Trophoblast cell (in vitro differentiated cells and primary cell): ENCODE measurements at regions not wholly inside any gene's neighbourhood (a gene's known extent, or its start where the extent isn't known, plus 50 kb on each side); places are given as distances from the start of the nearest gene placed in this dataset.
"Not testable (repeated sequence)": the region's sequence is repeated elsewhere in the genome, so short reads cannot be mapped to it uniquely, and the experiment has no call there.

Experiments
- DNase-seq, 2 donors: peaks; one replicate each; pipeline ENCODE4 v3.0.0-alpha.2; 2016
- H2AFZ ChIP-seq: 2 replicates; pipeline ENCODE4 v1.6.1; 2013; ENCODE audit warnings: low read length, moderate library complexity, mild to moderate bottlenecking; ENCODE audit not compliant: insufficient read depth, poor library complexity
- H2AK5ac ChIP-seq: 2 replicates; pipeline ENCODE4 v1.6.1; 2013; ENCODE audit warnings: mild to moderate bottlenecking, low read length
- H2BK120ac ChIP-seq: 2 replicates; pipeline ENCODE4 v1.6.1; 2013; ENCODE audit warnings: low read length, mild to moderate bottlenecking, moderate library complexity; ENCODE audit not compliant: insufficient read depth, poor library complexity
- H2BK12ac ChIP-seq: 2 replicates; pipeline ENCODE4 v1.6.1; 2013; ENCODE audit warnings: mild to moderate bottlenecking, low read length, moderate library complexity
- H2BK5ac ChIP-seq: 2 replicates; pipeline ENCODE4 v1.6.1; 2013; ENCODE audit warnings: low read length, low read depth, moderate library complexity, mild to moderate bottlenecking; ENCODE audit not compliant: poor library complexity
- H3K14ac ChIP-seq: 2 replicates; pipeline ENCODE4 v1.6.1; 2013; ENCODE audit warnings: mild to moderate bottlenecking, low read length
- H3K18ac ChIP-seq: 2 replicates; pipeline ENCODE4 v1.6.1; 2013; ENCODE audit warnings: mild to moderate bottlenecking, low read length
- H3K23ac ChIP-seq: 2 replicates; pipeline ENCODE4 v1.6.1; 2013; ENCODE audit warnings: low read length
- H3K27ac ChIP-seq: 2 replicates; pipeline ENCODE4 v1.5.1; 2013; ENCODE audit warnings: low read depth, mild to moderate bottlenecking, inconsistent platforms, low read length, moderate library complexity
- H3K27me3 ChIP-seq: 2 replicates; pipeline ENCODE4 v1.6.1; 2013; ENCODE audit warnings: inconsistent platforms, mild to moderate bottlenecking, low read length, moderate library complexity; ENCODE audit not compliant: insufficient read depth
- H3K36me3 ChIP-seq, 2 experiments: 1 replicate in 1 of 2; 2 replicates in 1 of 2; pipeline ENCODE4 v1.6.1; 2013; ENCODE audit warnings: low read length in 2 of 2, mild to moderate bottlenecking in 2 of 2, moderate library complexity in 1 of 2; ENCODE audit not compliant: insufficient read depth in 2 of 2, control insufficient read depth in 1 of 2
- H3K4ac ChIP-seq: 2 replicates; pipeline ENCODE4 v1.6.1; 2013; ENCODE audit warnings: low read depth, mild to moderate bottlenecking, low read length, moderate library complexity
- H3K4me1 ChIP-seq, 2 experiments: 1 replicate in 1 of 2; 2 replicates in 1 of 2; pipeline ENCODE4 v1.6.1; 2013; ENCODE audit warnings: low read length in 2 of 2, mild to moderate bottlenecking in 2 of 2, moderate library complexity in 1 of 2; ENCODE audit not compliant: insufficient read depth in 2 of 2, control insufficient read depth in 1 of 2
- H3K4me2 ChIP-seq: 2 replicates; pipeline ENCODE4 v1.6.1; 2013; ENCODE audit warnings: inconsistent platforms, mild to moderate bottlenecking, low read length, moderate library complexity
- H3K4me3 ChIP-seq: 2 replicates; pipeline ENCODE4 v1.5.1; 2013; ENCODE audit warnings: mild to moderate bottlenecking, low read depth, low read length, inconsistent platforms
- H3K79me1 ChIP-seq: one replicate; pipeline ENCODE4 v1.6.1; 2013; ENCODE audit warnings: low read length
- H3K79me2 ChIP-seq: 2 replicates; pipeline ENCODE4 v1.6.1; 2013; ENCODE audit warnings: low read length, mild to moderate bottlenecking; ENCODE audit not compliant: control insufficient read depth, insufficient read depth, poor library complexity
- H3K9ac ChIP-seq: 2 replicates; pipeline ENCODE4 v1.6.1; 2013; ENCODE audit warnings: mild to moderate bottlenecking, low read length
- H3K9me3 ChIP-seq: 2 replicates; pipeline ENCODE4 v1.6.1; 2013; ENCODE audit warnings: low read depth, mild to moderate bottlenecking, control low read depth, inconsistent platforms, low read length; ENCODE audit not compliant: insufficient read depth
- H4K12ac ChIP-seq: 2 replicates; pipeline ENCODE4 v1.6.1; 2013; ENCODE audit warnings: low read depth, mild to moderate bottlenecking, low read length, moderate library complexity
- H4K8ac ChIP-seq: 2 replicates; pipeline ENCODE4 v1.6.1; 2013; ENCODE audit warnings: low read depth, mild to moderate bottlenecking, low read length, moderate library complexity
- H4K91ac ChIP-seq: one replicate; pipeline ENCODE4 v1.6.1; 2013; ENCODE audit warnings: low read depth, mild to moderate bottlenecking, low read length, moderate library complexity
- WGBS: extraction: QIAGEN DNeasy Blood & Tissue Kit; methylation state at CpG from one replicate; pipeline ENCODE4 v1.1.7; 2013; ENCODE audit warnings: missing lambda C conversion rate; ENCODE audit not compliant: insufficient read length, insufficient coverage; ENCODE audit errors: extremely low coverage; 5-methylcytosine and 5-hydroxymethylcytosine counted together

GRCh38 chr7:13274205-13274604 is 586.8 kb downstream of the ARL4A start:
- not testable (repeated sequence) for H3K4ac ChIP-seq, H3K9ac ChIP-seq, H2BK12ac ChIP-seq, H2BK120ac ChIP-seq, H3K23ac ChIP-seq, H3K4me3 ChIP-seq, H3K79me1 ChIP-seq, H3K27me3 ChIP-seq, H3K9me3 ChIP-seq, H3K79me2 ChIP-seq, H3K18ac ChIP-seq, H3K4me2 ChIP-seq, H2BK5ac ChIP-seq, H3K27ac ChIP-seq, H2AFZ ChIP-seq, DNase-seq, H2AK5ac ChIP-seq, H4K12ac ChIP-seq, H3K36me3 ChIP-seq, H3K4me1 ChIP-seq, H3K14ac ChIP-seq, H4K8ac ChIP-seq, H4K91ac ChIP-seq
- WGBS: no CpG with 5 or more reads among the region's 9 CpGs

GRCh38 chr7:13276977-13277376 is 589.5 kb downstream of the ARL4A start:
- no peak overlapping the region for H4K8ac ChIP-seq
- no peaks in the 10 kb centered on the region for H3K79me2 ChIP-seq

DNA sequence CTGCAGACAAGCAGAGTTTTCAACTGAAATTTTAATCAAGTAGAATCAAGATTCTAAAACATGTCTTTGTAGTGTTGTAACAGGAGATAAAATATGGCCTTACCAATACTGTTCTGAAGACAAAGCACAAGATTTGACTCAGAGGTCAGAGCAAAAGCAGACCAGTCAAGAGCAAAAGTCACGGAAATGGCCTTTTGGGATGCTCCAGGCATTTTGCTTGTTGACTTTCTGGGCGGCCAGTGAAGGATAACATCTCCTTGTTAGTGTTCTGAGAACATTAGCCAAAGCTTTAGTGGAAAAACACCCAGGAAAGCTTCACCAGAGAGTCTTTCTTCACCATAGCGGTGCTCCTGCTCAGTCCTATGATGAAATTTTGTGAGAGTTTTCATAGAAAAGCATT is 590.6 kb downstream of the ARL4A start:
- Histone ChIP-seq H3K4ac (no peak overlapping the region), H3K79me2 (no peaks in the 10 kb centered on the region), H4K12ac (no peak overlapping the region), H2BK12ac (no peak overlapping the region), H3K4me3 (no peak overlapping the region), H3K9ac (no peak overlapping the region), H3K4me1 (no peaks in the 10 kb centered on the region), H3K4me2 (no peak overlapping the region), H3K18ac (no peak overlapping the region), H4K91ac (no peak overlapping the region), H2AFZ (no peak overlapping the region), H3K9me3 (peaks cover 4% of the 10 kb centered on the region), H4K8ac (no peak overlapping the region), H3K27ac (no peak overlapping the region), H2BK5ac (no peak overlapping the region), H3K79me1 (no peaks in the 10 kb centered on the region), H3K27me3 (no peaks in the 10 kb centered on the region), H3K23ac (no peak overlapping the region), H2AK5ac (no peak overlapping the region), H3K14ac (no peak overlapping the region), H3K36me3 (no peaks in the 10 kb centered on the region), H2BK120ac (no peak overlapping the region)
- WGBS: no CpG with 5 or more reads among the region's 3 CpGs
- DNase-seq: no peak

More at GRCh38 chr7:13276977-13277376, 589.5 kb downstream of the ARL4A start:
- no peaks in the 10 kb centered on the region for H3K36me3 ChIP-seq
- no peak overlapping the region for H3K14ac ChIP-seq
- H3K4ac ChIP-seq: no peak overlapping the region
- no peak overlapping the region for H2BK120ac ChIP-seq
- H3K18ac ChIP-seq: no peak overlapping the region
- no peak overlapping the region for H4K91ac ChIP-seq
- no peak overlapping the region for H2BK12ac ChIP-seq
- no peak overlapping the region for H4K12ac ChIP-seq
- no peak overlapping the region for H3K4me2 ChIP-seq
- no peak for DNase-seq
- H3K9ac ChIP-seq: no peak overlapping the region
- H2BK5ac ChIP-seq: no peak overlapping the region
- H2AK5ac ChIP-seq: no peak overlapping the region
- H3K23ac ChIP-seq: no peak overlapping the region
- no peak overlapping the region for H3K4me3 ChIP-seq
- no peak overlapping the region for H3K27ac ChIP-seq
- no peaks in the 10 kb centered on the region for H3K4me1 ChIP-seq
- H3K79me1 ChIP-seq: no peaks in the 10 kb centered on the region
- H2AFZ ChIP-seq: no peak overlapping the region
- peaks cover 4% of the 10 kb centered on the region for H3K9me3 ChIP-seq
- H3K27me3 ChIP-seq: no peaks in the 10 kb centered on the region

GRCh38 chr7:13279854-13280435 is 592.5 kb downstream of the ARL4A start:
- Histone ChIP-seq H2AK5ac (no peak overlapping the region), H3K18ac (no peak overlapping the region), H3K27me3 (no peaks in the 10 kb centered on the region), H3K36me3 (no peaks in the 10 kb centered on the region), H4K91ac (no peak overlapping the region), H3K23ac (no peak overlapping the region), H3K4ac (no peak overlapping the region), H2BK5ac (no peak overlapping the region), H3K79me1 (no peaks in the 10 kb centered on the region), H3K14ac (no peak overlapping the region), H3K9ac (no peak overlapping the region), H4K8ac (no peak overlapping the region), H2BK120ac (no peak overlapping the region), H4K12ac (no peak overlapping the region), H3K4me1 (no peaks in the 10 kb centered on the region), H3K9me3 (no peaks in the 10 kb centered on the region), H3K4me3 (no peak overlapping the region), H2BK12ac (no peak overlapping the region), H3K4me2 (no peak overlapping the region), H3K79me2 (no peaks in the 10 kb centered on the region), H3K27ac (no peak overlapping the region), H2AFZ (no peak overlapping the region)
- DNase-seq: peak in 1 of 2 donors; percentile 66
- WGBS: no CpG with 5 or more reads among the region's 3 CpGs
